Hematopoietic multipotent progenitor cell (in vitro differentiated cells): ENCODE measurements at regions not wholly inside any gene's neighbourhood (a gene's known extent, or its start where the extent isn't known, plus 50 kb on each side); places are given as distances from the start of the nearest gene placed in this dataset.

Experiments used
- DNase-seq, 3 donors: peaks; one replicate each; pipeline ENCODE4 v3.0.0-alpha.2; 2011 to 2015; ENCODE audit warnings: low read depth in 2 of 3, low spot score in 2 of 3

DNA sequence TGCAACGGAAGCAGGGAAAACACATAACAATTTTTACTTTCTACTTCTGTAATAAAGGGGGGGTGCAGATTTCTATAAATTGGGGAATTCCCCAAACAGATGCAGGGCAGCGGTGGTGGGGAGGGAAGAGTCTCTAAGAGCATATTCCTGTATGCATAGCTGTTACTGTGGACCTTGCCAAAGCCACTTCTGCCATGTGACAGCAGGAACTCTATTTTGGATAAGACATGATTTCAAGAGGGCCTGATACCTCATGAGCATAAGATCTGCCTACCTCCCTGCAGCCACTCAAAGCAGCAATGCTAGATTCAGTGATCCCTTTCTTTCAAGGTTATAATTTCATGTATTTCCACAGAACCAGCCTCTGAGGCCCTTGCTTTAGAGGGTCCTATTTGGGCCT, 86.2 kb upstream of the CNKSR3 start:
- peak in 1 of 3 donors; percentile 19 for DNase-seq

DNA sequence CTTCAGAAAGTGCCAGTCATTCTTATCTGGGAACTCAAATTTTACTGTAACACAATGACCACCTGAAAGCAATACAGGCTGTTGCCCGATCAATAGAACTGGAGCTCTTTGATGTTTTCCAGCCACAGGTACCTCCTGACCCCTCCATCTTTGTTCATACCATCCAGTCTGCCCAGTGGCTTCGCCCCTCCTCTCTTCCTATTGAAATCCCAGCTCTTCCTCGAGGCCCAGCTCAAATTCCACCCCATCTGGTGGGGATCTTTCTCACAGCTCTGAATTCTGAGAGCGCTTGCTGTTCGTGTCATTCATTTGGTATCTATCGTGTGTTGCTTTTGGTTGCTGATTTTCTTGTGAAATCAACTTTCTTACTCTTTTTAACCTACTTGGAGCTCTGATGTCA, 87.9 kb upstream of the CNKSR3 start:
- no peak for DNase-seq

DNA sequence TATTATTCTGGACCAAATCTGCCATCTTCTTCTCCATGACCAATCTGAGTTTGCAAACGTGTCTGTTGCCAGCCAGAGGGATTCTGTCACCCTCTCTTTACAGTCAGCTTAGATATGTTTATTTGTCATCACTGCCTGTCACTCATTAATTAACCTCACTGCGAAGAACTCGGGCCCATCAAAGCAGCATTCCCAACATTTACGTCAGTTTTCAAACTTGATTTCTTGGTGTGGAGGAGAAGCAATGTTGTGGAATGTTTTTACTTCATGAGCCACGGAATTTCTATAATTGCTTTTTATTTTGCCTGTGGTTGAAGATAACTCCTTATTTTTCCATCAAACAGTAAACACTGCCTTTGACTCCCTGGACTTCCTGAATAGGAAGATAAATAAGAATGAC, 91.8 kb upstream of the CNKSR3 start:
- no peak for DNase-seq

DNA sequence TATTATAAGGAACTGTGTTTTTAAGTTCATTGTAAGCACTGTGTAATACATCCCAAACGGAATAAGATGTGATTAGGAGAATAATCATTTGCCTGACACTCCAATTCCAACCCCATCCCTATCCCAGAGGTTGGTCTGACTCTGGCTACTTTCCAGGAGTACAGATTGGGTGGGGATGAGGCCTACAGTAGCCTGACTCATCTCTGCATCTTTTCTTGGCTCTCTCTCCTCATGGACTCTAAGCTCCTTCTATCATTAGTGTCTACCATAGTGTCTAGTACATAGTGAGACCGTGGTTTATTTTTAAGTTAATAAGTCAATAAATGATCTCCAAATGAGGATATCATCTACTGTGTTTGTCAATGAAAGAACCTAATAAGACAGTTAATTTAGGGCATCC, 92.2 kb upstream of the CNKSR3 start:
- no peak for DNase-seq

GRCh38 chr6:154604119-154604518, 93.6 kb upstream of the CNKSR3 start:
- no peak for DNase-seq

GRCh38 chr6:154605178-154605881, 94.8 kb upstream of the CNKSR3 start:
- DNase-seq, result peak in 2 of 3 donors; percentile 1 to 25

GRCh38 chr6:154605882-154606370, 95.4 kb upstream of the CNKSR3 start:
- DNase-seq, result no peak

- peak; percentile 9 to 11 (median 9) for DNase-seq
Observed at GRCh38 chr6:154606457-154606856, 96.0 kb upstream of the CNKSR3 start.

- DNase-seq, result no peak
Observed at GRCh38 chr6:154606860-154607259, 96.4 kb upstream of the CNKSR3 start.

DNA sequence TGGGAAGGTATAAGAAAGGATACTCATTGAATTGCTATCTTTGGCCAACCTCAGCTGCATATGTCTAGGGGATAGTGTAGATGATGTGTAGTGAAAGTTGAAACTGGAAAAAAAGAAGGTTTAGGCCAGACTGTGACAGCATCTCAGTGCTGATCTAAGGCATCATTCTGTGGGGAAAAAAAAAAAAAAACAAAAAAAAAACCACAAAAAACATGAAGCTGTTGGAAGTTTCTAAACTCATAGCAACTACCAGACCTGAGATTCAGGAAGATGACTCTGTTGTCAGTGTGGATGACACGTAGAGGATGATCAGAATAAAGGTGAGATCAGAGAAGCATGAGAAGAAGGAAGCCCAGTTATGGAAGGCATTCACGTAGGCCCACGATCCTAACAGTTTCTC, 100.8 kb upstream of the CNKSR3 start:
- DNase-seq, result no peak

DNA sequence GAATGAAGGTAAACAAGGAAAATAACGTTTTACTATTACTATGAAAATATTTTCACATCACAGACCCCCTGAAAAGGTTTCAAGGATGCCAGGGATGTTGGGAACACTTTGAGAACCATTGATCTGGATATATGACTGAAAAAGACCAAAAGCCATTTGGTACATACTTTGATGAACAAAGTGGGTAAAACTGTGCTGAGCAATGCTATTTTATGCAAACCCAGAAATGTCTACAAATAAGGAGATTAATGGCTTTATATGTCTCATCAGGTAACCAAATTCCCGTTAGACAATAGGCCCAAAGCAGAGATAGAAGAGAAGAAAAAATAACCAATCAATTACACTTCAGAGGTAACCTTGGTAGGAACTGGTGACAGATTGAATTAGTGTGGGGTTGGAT, 101.4 kb upstream of the CNKSR3 start:
- DNase-seq, result no peak

- DNase-seq, result no peak
Observed at GRCh38 chr6:154613137-154613676, 102.7 kb upstream of the CNKSR3 start.

GRCh38 chr6:154614101-154614500, 103.6 kb upstream of the CNKSR3 start:
- DNase-seq, result no peak

- DNase-seq, result no peak
Observed at GRCh38 chr6:154614641-154615040, 104.2 kb upstream of the CNKSR3 start.

- peak in 2 of 3 donors; percentile 1 to 17 for DNase-seq
Observed at GRCh38 chr6:154615483-154616025, 105.1 kb upstream of the CNKSR3 start.

- DNase-seq, result no peak
Observed at GRCh38 chr6:154617175-154617574, 106.7 kb upstream of the CNKSR3 start.

DNA sequence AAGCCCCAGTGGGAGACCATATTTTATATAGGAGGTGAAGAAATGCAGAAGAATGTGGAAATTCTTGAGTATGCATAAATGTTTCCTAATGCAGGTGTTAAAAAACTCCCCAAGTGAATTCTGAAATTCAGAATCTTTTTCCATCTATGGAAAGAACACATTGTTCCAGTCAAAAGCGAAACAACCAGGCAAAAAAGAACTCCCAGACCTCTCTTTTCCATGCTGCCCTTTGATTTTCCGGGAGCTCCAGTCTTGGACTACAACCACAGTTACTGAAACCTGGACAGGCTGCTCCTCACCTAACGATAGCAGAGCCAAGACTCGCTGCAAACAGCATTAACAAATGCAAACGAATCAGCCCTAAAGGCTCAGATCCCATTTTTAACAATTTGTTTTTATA, 108.7 kb upstream of the CNKSR3 start:
- DNase-seq, result no peak

- DNase-seq, result no peak
Observed at GRCh38 chr6:154621686-154622085, 111.2 kb upstream of the CNKSR3 start.

GRCh38 chr6:154622618-154623336, 110.4 kb upstream of the SCAF8 start:
- no peak for DNase-seq

GRCh38 chr6:154623391-154623790, 109.8 kb upstream of the SCAF8 start:
- no peak for DNase-seq

DNA sequence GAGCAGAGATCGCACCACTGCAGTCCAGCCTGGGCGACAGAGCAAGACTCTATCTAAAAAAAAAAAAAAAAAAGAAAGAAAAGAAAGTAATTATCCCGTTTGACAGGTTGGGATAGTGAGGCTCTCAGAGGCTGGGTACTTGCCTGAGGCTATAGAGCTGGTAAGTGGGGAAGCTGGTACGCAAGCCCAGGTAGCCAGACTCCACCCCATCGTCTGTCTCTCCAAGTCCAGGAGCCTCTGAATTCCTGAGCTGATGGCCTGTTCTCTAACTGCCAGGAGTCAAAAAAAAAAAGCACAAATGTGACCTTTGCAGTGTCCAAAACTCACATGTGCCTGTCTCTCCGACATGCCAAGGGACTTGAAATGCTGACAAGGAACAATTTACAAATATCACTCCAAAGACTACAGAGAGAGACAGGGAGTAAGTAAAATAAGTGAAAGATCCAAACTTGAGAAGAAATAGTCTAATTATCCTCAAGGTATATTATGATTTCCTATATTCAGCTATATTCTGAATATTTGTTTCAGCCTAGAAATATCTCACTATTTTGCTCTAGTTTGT, 109.1 kb upstream of the SCAF8 start:
- no peak for DNase-seq
